ENCODE measurements at regions not wholly inside any gene's neighbourhood (a gene's known extent, or its start where the extent isn't known, plus 50 kb on each side); places are given as distances from the start of the nearest gene placed in this dataset.

DNA sequence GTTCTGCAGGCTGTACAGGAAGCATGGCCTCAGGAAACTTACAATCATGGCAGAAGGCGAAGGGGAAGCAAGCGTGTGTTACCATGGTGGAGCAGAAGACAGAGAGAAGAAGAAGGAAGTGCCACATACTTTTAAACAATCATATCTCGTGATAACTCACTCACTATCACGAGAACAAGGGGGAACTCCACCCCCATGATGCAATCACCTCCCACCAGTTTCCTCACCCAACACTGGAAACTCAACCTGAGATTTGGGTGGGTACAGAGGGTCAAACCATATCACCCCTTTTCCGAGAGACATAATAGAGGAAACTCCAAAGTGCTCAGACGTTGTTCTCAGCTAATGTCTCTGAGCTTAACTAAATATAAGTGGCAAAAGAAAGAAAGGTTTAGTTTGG lies 186.3 kb upstream of the MME start:
- intact Hi-C loops (cut with DNase I; ENCODE audit: low total_unique reads) = no loop called here
- H3K4me3 ChIP-seq (ENCODE audit: low read depth, poor library complexity, severe bottlenecking) = no peak overlapping the region
- 91 to 95% methylated on average over 6 of the region's 6 CpGs for WGBS, 2 donors
- DNase-seq (ENCODE audit: low spot score in 2 of 2) = no peak
- no peak for TF ChIP-seq POLR2A (IDR thresholded peaks at IDR 0.05)
- TF ChIP-seq, protein P1, sequence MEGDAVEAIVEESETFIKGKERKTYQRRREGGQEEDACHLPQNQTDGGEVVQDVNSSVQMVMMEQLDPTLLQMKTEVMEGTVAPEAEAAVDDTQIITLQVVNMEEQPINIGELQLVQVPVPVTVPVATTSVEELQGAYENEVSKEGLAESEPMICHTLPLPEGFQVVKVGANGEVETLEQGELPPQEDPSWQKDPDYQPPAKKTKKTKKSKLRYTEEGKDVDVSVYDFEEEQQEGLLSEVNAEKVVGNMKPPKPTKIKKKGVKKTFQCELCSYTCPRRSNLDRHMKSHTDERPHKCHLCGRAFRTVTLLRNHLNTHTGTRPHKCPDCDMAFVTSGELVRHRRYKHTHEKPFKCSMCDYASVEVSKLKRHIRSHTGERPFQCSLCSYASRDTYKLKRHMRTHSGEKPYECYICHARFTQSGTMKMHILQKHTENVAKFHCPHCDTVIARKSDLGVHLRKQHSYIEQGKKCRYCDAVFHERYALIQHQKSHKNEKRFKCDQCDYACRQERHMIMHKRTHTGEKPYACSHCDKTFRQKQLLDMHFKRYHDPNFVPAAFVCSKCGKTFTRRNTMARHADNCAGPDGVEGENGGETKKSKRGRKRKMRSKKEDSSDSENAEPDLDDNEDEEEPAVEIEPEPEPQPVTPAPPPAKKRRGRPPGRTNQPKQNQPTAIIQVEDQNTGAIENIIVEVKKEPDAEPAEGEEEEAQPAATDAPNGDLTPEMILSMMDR (IDR thresholded peaks at IDR 0.05) = no peak

DNA sequence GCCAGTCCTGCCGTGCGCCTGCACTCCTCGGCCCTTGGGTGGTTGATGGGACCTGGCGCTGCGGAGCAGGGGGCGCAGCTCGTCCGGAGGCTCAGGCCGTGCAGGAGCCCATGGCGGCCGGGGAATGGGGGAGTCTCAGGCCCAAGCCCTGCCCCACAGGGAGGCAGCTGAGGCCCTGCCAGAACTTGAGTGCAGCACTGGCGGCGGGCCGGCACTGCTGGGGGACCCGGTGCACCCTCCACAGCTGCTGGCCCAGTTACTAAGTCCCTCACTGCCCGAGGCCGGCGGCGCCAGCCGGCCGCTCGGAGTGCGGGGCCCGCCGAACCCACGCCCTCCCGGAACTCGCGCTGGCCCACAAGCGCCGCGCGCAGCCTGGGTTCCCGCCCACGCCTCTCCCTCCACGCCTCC lies 190.9 kb upstream of the MME start:
- TF ChIP-seq POLR2A (IDR thresholded peaks at IDR 0.05) = no peak
- TF ChIP-seq, protein P1 (IDR thresholded peaks at IDR 0.05) = no peak
- intact Hi-C loops (cut with DNase I; ENCODE audit: low total_unique reads) = no loop called here
- no peak overlapping the region for H3K4me3 ChIP-seq (ENCODE audit: low read depth, poor library complexity, severe bottlenecking)
- DNase-seq (ENCODE audit: low spot score in 2 of 2) = no peak
- WGBS, 2 donors = 97 to 100% methylated on average over 29 to 36 of the region's 36 CpGs

DNA sequence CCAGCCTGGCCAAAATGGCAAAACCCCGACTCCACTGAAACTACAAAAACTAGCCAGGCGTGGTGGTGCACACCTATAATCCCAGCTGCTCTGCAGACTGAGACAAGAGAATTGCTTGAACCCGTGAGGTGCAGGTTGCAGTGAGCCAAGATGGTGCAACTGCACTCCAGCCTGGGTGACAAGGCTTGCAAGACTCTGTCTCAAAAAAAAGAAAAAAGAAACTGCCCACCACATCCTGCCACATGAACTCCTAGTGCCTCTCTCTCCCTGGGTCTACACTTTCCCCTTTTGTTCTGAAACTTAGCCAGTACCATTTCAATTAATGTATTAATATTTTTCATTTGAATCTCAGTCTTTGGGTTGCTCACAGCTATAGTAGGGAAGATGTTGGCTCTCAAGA lies 192.2 kb upstream of the MME start:
- no peak for DNase-seq (ENCODE audit: low spot score in 2 of 2)
- H3K4me3 ChIP-seq (ENCODE audit: low read depth, poor library complexity, severe bottlenecking) = no peak overlapping the region
- 92 to 93% methylated on average over 3 of the region's 3 CpGs for WGBS, 2 donors
- TF ChIP-seq, protein P1 (IDR thresholded peaks at IDR 0.05) = no peak
- no peak for TF ChIP-seq POLR2A (IDR thresholded peaks at IDR 0.05)
- intact Hi-C loops (cut with DNase I; ENCODE audit: low total_unique reads) = no loop called here

DNA sequence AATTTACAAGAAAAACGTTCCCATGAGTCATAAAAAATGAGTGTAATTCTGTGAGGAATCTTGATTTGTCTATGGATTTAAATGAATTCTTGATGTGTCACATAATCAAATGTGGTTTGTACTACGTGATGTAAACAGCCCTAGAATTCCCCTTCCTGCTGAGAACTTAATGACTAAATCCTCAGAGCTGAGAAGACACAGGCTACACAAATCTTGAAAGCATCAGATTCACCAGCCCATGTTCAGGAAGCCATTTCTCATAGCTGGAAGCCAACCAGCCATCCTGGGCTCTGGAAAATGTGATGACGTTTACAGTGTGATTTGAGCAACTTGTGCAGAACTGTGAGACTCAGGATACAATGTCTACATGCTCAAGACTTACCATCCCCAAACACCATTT lies 193.7 kb upstream of the MME start:
- intact Hi-C loops (cut with DNase I; ENCODE audit: low total_unique reads) = no loop called here
- WGBS, 2 donors = 24 to 47% methylated on average over 3 of the region's 3 CpGs
- no peak for DNase-seq (ENCODE audit: low spot score in 2 of 2)
- TF ChIP-seq, protein P1 (IDR thresholded peaks at IDR 0.05) = no peak
- TF ChIP-seq POLR2A (IDR thresholded peaks at IDR 0.05) = no peak
- no peak overlapping the region for H3K4me3 ChIP-seq (ENCODE audit: low read depth, poor library complexity, severe bottlenecking)

DNA sequence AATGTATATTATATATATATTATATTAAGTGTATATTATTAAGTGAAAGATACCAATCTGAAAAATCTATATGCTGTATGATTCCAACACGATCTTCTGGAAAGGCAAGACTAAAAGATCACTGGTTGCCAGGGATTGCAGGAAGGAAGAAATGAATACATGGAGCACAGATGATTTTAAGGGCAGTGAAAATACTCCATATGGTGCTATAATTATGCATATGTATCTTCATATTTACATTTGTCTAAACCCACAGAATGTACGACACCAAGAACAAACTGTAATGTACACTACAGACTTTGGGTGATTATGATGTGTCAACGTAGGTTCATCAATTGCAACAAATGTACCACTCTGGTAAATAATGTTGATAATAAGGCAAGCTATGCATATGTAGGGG lies 194.7 kb upstream of the MME start:
- TF ChIP-seq, protein P1 (IDR thresholded peaks at IDR 0.05) = no peak
- no peak for TF ChIP-seq POLR2A (IDR thresholded peaks at IDR 0.05)
- no peak for DNase-seq (ENCODE audit: low spot score in 2 of 2)
- 89% methylated on average over 3 of the region's 3 CpGs for WGBS, 2 donors
- no peak overlapping the region for H3K4me3 ChIP-seq (ENCODE audit: low read depth, poor library complexity, severe bottlenecking)
- intact Hi-C loops (cut with DNase I; ENCODE audit: low total_unique reads) = no loop called here

DNA sequence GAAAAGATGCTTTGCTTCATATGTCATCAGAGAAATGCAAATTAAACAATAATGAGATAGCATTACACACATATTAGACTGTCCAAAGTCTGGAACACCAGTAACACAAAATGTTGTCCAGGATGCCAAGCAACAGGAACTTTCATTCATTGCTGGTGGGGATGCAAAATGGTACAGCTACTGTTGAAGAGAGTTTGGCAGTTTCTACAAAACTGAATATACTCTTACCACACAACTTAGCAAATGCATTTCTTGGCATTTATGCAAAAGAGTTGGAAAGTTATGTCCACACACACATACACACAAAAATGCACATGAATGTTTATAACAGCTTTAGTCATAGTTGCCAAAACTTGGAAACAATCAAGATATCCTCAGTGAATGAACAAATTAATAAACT lies 195.2 kb upstream of the MME start:
- TF ChIP-seq, protein P1 (IDR thresholded peaks at IDR 0.05) = no peak
- no peak for TF ChIP-seq POLR2A (IDR thresholded peaks at IDR 0.05)
- intact Hi-C loops (cut with DNase I; ENCODE audit: low total_unique reads) = no loop called here
- no peak overlapping the region for H3K4me3 ChIP-seq (ENCODE audit: low read depth, poor library complexity, severe bottlenecking)
- DNase-seq (ENCODE audit: low spot score in 2 of 2) = no peak

All from lower leg skin (tissue), 4 donors.